NCI-H69 (cell line): ENCODE measurements at regions not wholly inside any gene's neighbourhood (a gene's known extent, or its start where the extent isn't known, plus 50 kb on each side); places are given as distances from the start of the nearest gene placed in this dataset.

Source experiments
- DNase-seq: peaks from one replicate; lab custom pipeline; 2025; lab: John Stamatoyannopoulos, UW

DNA sequence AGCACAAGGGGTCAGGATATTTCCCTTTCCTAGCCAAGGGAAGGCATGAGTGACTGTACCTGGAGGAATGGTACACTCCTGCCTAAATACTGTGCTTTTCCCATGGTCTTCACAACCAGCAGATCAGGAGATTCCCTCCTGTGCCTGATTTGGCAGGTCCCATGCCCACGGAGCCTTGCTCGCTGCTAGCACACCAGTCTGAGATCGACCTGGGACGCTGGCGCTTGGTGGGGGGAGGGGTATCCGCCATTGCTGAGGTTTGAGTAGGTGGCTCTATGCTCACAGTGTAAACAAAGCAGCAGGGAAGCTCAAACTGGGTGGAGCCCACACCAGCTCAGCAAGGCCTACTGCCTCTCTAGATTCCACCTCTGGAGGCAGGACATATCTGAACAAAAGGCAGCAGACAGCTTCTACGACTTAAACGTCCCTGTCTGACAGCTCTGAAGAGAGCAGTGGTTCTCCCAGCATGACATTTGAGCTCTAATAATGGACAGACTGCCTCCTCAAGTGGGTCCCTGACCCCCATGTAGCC lies 486.0 kb upstream of the CHRM3 start:
- no peak for DNase-seq

DNA sequence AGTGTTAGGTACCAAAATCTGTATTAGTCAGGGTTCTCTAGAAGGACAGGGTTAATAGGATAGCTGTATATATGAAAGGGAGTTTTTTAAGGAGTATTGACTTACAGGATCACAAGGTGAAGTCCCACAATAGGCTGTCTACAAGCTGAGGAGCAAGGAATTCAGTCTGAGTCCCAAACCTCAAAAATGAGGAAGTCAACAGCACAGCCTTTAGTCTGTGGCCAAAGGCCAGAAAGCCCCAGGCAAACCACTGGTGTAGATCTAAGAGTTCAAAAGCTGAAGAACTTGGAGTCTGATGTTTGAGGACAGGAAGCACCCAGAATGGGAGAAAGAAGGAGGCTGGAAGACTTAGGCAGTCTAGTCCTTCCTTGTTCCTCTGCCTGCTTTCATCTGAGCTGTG lies 487.5 kb upstream of the CHRM3 start:
- DNase-seq, result no peak

DNA sequence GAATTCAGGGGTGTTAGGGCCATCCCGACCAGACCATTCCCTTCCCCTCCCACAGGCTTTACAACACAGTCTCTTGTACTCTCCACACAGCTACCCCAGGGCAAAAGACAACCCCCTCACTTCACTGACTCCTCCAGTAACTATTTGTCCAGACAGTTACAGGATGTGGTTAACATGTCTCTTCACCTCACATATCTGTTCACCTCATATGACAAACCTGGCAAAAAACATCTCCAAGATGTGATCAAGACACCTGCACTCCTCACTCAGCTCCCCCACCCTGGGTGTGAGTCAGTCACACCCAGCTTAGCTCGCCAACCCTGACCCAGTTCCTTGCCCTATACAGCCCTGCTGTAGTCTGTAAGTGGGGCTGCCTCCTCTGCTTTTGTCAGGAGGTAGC lies 490.5 kb upstream of the CHRM3 start:
- no peak for DNase-seq

DNA sequence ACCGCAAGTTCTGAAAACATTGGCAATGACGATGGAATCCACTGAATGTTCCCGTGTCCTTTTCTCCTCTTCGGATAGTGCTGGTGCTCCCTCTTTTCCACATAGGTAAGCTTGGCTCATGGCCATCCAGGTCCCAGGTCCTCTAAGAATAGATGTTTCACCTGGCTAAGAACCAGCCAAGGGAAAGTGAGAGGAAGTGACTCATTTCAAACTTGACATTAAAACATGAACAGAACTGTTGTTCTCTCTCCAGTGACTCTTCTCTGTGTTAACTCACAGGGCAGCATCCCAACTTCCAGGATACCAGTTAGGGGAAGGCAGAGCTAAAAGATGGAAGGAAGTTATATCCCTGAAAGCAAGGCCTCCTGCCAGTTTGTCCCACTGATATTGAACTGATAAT lies 493.8 kb upstream of the CHRM3 start:
- DNase-seq, result no peak

DNA sequence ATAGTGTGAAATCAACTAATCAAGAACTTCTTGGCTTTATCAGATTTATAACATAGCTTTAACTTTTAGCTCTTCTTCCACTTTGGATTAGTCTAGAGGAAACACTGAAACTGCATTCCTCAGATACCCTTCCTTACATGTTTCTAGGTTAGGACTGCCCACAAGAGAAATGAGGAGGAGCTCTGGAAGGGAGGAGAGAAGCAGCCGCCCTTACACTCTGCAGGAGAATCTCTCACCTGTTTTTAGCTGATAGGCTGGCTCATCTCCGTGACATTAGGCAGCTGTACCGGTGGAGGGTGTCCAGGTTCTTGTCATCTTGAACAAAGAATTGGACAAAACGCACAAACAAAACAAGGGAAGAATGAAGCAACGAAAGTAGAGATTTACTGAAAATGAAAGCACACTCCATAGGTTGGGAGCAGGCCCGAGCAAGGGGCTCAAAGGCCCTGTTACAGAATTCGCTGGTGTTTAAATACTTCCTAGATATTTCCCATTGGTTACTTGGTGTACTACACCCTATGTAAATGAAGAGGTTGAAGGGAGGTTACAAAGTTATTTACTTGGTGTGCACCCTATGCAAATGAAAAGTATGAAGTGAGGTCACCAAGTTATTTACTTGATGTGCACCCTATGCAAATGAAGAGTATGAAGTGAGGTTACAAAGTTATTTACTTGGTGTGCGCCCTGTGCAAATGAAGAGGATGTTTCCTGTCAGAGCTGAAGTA lies 524.9 kb upstream of the CHRM3 start:
- no peak for DNase-seq

DNA sequence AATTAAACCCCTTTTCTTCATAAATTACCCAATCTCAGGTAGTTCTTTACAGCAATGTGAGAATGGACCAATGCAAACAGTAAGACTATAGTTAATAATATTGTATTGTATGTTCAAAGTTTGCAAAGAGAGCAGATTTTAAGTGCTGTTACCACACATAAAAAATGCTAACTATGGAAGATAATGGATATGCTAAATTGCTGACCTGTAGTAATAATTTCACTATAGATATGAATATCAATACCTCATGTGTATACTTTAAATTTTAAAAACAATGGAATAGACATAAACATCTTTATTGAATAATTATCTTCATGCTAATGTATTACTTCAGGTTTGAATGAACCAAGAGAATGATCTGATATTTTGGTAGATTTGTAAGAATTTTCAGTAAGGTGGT lies 552.4 kb upstream of the CHRM3 start:
- DNase-seq, result no peak

DNA sequence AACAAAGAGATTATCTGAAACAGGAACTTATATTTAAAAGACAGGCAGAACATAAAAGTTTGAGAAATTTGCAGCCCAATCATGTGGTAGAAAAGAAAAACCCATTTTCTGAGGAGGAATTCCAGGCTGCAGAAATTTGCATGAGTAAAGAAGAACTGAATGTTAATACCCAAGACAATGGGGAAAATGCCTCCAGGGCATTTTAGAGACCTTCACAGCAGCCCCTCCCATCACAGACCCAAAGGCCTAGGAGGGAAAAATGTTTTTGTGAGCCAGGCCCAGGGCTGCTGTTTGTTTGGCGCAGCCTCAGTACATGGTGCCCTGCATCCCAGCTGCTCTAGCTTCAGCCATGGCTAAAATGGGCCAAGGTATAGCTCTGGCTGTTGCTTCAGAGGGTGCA lies 554.3 kb upstream of the CHRM3 start:
- no peak for DNase-seq

DNA sequence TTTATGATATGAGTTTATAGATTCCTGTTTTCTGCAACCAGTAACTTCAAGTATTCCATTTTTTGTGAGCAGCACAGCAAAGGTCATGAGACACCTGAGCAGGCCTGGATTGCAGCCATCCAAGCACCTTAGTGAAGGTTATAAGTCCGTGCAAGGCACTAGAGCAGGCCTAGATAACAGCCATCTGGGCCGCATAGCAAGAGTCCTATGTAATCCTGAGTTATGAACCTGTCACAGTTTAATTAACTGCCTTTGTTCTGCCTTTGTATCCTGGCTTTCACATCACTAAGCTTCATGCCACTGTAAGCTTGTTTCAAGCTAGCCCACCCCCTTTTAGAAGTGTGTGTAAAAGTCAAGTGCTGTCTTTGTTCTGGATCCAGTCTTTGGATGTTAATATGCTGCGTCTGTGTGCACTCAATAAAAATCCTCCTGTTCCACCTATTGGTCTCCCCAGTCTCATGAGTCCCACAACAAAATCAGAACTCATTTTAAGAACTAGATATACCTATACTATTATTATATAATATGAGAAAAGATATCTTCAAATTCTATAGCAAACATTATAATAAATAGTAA lies 556.2 kb upstream of the CHRM3 start:
- no peak for DNase-seq

DNA sequence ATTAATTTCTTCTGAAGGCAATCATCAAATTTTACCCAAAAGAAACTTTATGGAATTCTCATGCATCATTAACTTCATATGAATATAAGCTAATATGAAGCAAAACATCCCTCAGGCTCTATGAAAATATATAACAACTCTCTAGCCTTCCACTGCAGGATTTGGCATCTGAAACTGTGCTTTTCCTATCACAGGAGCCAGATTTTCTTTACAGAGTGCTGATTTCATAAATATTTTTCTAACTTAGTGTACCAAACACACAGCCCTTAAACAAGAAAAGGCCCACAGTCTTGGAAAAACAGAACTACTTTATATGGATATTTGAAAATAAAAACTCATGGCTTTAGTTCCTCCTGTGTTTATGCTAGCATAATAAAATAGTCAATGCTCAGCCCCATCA lies 559.5 kb upstream of the CHRM3 start:
- DNase-seq, result no peak

DNA sequence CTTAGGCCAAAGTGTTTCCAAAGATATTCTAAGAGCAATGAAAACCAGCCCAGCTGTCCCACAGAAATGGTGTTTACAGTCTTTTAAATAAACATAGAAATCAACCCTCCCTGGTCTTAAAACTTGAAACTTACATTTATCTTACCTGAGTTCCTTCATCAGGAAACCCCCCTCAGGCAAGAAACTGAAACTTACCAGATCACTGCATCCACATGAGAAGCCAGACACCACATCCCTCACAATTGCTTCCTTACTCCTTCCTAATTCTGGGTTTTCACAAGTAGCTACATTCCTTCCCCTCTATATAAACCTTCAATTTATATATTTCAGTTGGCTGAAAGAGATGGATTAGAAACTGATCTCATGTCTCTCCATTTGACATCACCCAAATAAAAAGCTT lies 563.0 kb upstream of the CHRM3 start:
- no peak for DNase-seq

DNA sequence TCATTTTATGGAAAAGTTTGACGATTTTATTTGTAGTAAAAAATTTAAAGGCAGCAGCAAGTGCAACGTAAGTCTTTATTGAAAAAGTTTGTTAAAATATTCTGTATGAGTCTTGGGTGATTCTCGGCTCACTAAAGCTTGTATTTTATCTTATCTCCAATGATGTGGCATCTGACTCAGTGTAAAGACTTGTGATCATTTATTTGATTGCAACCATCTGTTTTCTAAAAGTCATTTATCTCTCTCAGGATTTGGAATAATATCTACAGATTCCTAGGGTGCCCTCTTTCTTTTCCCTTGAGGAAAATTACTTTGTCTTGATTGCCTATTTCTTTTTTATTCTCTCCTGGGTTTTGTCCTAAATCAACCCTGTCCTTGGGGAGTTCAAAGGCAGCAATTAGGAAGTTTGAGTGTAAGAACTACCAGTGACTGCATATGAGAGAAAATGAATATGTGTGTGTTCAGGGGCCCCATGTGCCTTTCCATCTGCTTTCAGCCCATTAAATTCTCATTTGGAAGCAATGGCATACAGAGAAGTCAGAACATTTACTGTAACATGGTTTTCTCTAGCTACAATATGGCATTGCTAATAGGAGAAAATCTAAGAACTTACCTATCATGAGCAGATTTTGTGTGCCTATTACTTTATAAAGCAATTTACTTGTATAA lies 575.0 kb upstream of the CHRM3 start:
- DNase-seq, result peak; percentile 4

DNA sequence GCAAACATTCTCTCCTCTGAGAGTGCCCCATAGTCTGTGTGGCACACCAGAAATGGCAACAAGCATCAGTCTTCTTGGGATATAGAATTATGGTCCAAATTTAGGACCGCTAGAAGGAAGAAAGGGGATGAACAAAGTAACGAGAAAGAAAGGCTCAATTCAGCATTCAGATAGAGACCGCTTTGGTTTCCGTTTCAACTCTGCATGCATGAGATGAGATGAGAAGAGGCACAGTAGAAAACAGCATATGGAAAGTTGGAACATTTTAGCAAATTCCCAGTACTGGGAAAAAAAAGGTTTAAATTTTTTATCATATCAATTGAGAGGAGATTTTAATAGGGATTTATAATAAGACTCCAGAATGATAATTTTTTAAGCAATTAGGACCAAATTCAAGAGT lies 595.5 kb upstream of the CHRM3 start:
- no peak for DNase-seq

DNA sequence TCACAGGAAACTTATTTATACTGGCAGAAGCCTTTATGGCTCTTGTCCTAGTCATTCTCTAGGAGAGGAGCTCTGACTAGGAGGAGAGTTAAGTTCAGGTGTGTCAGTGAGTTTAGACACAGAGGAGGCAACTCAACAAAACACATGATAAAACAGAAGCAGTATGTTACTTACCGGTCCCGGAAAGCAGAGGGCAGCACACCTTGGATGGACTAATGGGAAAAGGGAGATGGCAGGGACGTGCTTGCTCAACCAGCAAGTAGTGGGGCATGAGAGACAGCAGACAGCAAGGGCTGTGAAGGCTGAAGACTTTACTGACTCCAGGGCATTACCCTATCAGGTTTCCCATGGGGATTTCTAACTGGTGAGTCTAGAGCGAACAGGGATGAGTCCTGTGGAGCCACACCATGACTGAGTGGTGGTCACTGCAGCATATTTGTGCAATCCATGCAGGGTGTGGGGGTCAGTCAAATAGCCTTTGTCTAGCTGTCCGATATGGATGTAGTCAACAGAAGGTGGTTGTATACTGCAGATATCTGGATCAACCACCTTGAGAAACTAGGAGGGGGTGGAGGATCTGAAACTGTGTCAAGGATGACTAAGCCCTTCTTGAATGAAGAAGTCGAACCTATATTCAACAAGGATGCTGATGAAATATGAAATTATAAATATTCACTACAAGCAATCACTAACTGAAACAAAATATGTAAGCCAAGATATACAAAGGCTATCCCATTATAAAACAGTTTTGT lies 596.3 kb upstream of the CHRM3 start:
- DNase-seq, result no peak

DNA sequence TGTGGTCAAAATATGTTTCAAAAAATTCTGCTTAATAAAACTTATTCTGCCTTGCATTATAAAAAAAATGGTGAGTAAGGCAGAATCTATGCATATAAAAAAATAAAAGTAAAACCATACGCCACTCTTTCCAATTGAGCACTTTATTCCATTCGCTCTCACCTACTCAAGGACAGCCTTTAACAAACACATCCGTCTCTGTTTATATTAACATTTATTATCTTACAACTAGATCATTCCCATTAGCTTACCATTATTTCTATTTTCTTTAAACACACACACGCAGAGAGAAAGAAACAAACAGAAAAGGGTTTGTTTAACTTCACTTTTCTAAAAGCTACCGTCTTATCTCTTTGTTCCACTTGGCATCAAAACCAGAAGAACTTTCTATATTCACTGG lies 598.9 kb upstream of the CHRM3 start:
- no peak for DNase-seq

DNA sequence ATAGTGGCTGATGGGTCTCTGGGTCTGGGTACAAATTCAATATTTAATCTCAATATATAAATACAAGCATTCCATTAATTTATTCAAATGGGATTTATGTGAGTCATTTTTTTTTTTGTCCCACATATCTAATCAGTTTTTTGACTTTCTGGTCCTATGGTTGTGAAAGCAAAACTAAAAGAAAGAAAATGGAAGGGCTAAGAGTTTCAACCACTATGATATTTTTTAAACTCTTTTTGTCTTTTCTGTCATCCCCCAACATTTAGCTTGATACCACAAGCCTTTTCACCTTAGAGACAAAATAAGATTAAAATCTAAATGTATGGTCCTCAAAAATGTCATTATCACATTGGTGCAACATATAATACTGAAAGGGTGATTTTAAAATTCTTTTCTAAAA lies 602.7 kb upstream of the CHRM3 start:
- no peak for DNase-seq

DNA sequence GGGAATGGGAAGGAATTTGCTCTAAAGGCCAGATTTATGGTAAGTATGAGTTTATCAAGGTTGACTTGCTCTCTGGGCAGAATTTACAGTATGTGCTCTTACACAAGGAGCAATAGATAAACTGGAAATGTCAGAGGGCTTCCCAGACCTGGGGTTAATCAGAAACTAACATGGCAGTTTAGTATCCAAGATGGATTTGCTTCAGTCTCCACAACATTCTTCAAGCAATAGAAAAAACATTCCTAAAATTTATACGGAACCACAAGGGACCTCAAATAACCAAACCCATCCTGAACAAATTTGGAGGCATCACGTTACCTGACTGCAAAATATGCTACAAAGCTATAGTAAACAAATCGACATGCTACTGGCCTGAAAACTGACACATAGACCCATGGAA lies 606.7 kb upstream of the CHRM3 start:
- DNase-seq, result no peak

DNA sequence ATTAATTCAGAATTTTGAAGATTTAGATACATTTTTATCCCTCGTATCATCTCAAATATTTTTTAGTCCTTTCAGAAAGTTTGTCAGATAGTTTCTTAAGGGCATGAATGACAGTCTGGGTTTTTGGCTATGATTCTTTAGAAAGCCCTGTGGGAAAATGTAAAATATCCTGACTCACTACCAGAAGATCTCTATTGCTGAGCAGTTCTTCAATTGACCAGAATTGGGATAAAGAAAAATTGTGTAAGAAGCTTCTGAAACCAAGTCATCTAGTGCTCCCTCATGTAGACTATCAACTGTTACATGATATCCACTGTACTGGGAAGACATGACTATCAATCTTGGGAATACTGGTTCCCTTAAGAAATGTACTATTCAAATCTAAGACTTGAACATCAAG lies 608.3 kb upstream of the CHRM3 start:
- no peak for DNase-seq

DNA sequence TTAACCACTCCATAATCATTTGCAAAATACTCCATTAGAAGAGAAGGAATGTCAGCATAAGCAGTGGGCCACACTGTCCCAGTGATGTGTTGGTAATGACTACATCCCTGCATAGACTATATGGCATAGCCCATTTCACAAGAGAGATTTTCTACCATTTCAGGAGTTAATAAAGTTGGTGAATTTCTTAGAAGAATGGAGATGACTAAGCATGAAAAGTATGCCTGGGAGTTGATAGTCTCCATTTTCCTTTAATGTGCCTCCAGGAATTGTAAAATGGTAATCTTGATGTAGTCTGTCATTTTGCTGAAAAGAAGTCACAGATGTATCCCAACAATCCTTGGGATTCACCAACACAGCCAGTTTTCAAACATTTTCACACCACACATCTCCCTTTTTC lies 608.8 kb upstream of the CHRM3 start:
- no peak for DNase-seq

DNA sequence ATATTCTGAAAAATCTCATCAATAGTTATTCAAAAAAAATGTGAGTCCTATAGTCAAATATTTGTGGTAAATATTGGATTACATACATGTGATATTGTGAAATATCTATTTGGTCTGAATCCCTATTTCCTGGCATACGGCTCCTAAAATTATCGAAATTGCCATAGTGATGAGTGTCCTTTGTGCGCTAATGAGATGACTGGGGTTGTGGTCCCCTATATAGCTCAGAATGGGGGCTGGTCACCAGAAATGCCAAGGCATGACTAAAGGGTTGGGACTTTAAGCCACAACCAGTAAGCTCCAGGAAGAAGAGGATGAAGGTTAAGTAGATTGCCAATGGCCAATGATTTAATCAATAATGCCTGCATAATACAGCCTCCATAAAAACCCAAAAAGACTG lies 610.2 kb upstream of the CHRM3 start:
- DNase-seq, result no peak

DNA sequence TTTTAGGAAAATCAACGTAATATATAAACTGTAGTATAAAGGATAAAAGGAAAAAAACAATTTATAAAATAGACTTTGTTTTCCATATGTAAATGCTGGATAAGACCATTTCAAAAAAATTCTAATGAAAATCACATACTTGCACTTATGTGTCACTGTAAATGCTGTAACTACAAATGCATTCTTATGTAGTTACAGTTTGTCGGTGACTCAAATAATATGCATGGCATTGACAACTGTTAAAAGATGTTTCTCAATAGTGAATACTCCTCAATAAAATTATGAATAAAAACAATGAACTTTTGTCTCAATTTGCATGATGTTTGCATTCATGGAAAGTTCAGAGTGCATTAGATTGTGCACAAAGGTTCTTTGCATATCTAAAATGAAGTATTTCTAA lies 614.0 kb upstream of the CHRM3 start:
- DNase-seq, result no peak

DNA sequence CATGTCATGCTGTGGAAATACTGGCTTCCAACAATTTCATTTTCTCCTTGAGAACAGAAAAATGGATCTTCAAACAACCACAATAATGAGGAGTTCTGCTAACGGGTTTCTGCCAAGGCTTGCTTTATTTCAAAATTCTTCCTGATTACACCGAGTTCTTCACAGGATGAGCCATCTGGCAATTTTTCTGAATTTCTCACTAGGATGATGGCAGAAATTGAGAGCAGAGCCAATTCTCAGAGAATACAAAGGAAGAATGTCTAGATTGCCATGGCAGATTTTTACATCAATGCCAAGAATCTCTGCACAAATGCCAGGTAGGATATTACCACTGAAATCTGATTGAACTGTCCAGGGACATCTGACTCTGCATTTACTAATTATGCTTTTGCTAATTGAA lies 619.0 kb upstream of the CHRM3 start:
- DNase-seq, result no peak

DNA sequence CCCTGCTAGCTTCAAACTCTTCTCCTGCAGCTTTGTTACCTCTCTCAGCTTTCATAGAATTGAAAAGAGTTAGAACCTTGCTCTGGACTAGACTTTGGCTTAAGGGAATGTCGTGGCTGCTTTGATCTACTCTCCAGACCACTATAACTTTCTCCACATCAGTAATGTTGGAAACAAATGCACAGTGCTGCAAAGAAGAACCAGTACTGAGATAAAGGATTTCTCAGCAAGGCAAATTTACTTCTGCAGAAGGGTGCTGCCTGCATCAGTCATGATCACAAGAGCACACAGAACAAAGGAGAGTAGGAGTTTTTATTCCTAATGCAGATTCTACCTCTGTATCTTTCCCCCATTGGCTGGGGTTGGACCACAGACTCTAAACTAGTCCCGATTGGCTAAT lies 621.6 kb upstream of the CHRM3 start:
- DNase-seq, result no peak

DNA sequence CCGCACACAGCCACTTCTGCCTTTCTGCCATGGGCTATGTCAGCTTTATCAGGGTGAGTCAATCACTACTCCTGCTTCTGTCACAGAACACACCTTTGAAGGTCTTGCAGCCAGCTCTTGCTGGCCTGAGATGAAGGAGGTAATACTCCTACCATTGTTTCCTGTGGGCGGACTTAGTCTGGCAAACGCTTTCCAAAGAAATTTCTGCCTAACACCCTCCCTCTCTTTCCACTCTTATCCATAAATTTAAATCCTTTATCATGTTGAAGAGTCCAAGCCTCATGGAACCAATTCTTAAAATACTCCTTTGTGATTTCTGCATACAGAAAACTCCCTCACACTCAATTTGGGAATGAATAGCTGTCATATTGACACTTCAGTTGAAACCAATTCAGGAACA lies 633.1 kb upstream of the CHRM3 start:
- no peak for DNase-seq
